Ishikawa (cell line): ENCODE measurements at regions not wholly inside any gene's neighbourhood (a gene's known extent, or its start where the extent isn't known, plus 50 kb on each side); places are given as distances from the start of the nearest gene placed in this dataset.

Experiments
- CREB1 ChIP-seq: IDR thresholded peaks from 2 replicates; pipeline ENCODE4 v1.6.1; 2012; ENCODE audit warnings: low read depth
- EGR1 ChIP-seq: IDR thresholded peaks from 2 replicates; pipeline ENCODE4 v1.6.1; 2012
- EP300 ChIP-seq: IDR thresholded peaks from 2 replicates; pipeline ENCODE4 v1.6.1; 2012; ENCODE audit warnings: borderline replicate concordance
- RAD21 ChIP-seq: IDR thresholded peaks from 2 replicates; pipeline ENCODE4 v1.6.1; 2012; ENCODE audit warnings: low read depth

GRCh38 chr16:47980212-47980611 is 175.6 kb downstream of the ABCC12 start:
- TF ChIP-seq EP300 (no peak), EGR1 (no peak), CREB1 (no peak), RAD21 (no peak)
